Upper lobe of right lung (tissue), 1 donor: ENCODE measurements at regions not wholly inside any gene's neighbourhood (a gene's known extent, or its start where the extent isn't known, plus 50 kb on each side); places are given as distances from the start of the nearest gene placed in this dataset.
"Not testable (repeated sequence)": the region's sequence is repeated elsewhere in the genome, so short reads cannot be mapped to it uniquely, and the experiment has no call there.

Experiments used
- ATAC-seq: fragments of 200-7000 bp; cut with Tn5 transposase; one replicate; pipeline ENCODE4 v1.9.1; 2020; ENCODE audit warnings: mild to moderate bottlenecking, moderate library complexity
- DNase-seq: peaks from one replicate; pipeline ENCODE4 v3.0.0-alpha.2; 2020
- H3K27ac ChIP-seq: fragments of 200-600 bp; one replicate; pipeline ENCODE4 v1.8.0; 2022
- H3K27me3 ChIP-seq: fragments of 200-600 bp; one replicate; pipeline ENCODE4 v1.8.0; 2022; ENCODE audit warnings: mild to moderate bottlenecking
- H3K36me3 ChIP-seq: fragments of 200-600 bp; one replicate; pipeline ENCODE4 v1.8.0; 2022
- H3K4me1 ChIP-seq: fragments of 200-600 bp; one replicate; pipeline ENCODE4 v1.8.0; 2022
- H3K4me3 ChIP-seq: fragments of 200-600 bp; one replicate; pipeline ENCODE4 v1.8.0; 2022; ENCODE audit warnings: mild to moderate bottlenecking
- H3K9me3 ChIP-seq: fragments of 200-600 bp; one replicate; pipeline ENCODE4 v1.8.0; 2022
- CTCF ChIP-seq: fragments of 200-600 bp; IDR thresholded peaks from one replicate; pipeline ENCODE4 v1.8.0; 2022; ENCODE audit warnings: antibody characterized with exemption
- intact Hi-C: fragments of 100-400 bp; cut with DNase I; formaldehyde crosslinking; loops from one replicate; pipeline ENCODE4 v1.11.0; 2022
- donor health status: DM: no; HTN: yes; CAD: no; lungs with severe emphysema.

GRCh38 chr10:83516788-83517187 is 622.5 kb upstream of the GHITM start:
- Histone ChIP-seq H3K36me3 (no peaks in the 10 kb centered on the region), H3K27me3 (no peaks in the 10 kb centered on the region), H3K9me3 (no peaks in the 10 kb centered on the region), H3K4me3 (no peak overlapping the region), H3K27ac (no peak overlapping the region), H3K4me1 (no peaks in the 10 kb centered on the region)
- ATAC-seq (no peak), DNase-seq (no peak)
- TF ChIP-seq CTCF, result no peak
- intact Hi-C loops, result no loop called here

GRCh38 chr10:83517456-83517855 is 621.9 kb upstream of the GHITM start:
- no peak for ATAC-seq
- intact Hi-C loops, result no loop called here
- no peak overlapping the region for H3K4me3 ChIP-seq
- no peak overlapping the region for H3K27ac ChIP-seq
- no peak for TF ChIP-seq CTCF
- no peaks in the 10 kb centered on the region for H3K9me3 ChIP-seq
- no peaks in the 10 kb centered on the region for H3K36me3 ChIP-seq
- no peaks in the 10 kb centered on the region for H3K27me3 ChIP-seq
- no peaks in the 10 kb centered on the region for H3K4me1 ChIP-seq
- DNase-seq, result no peak

GRCh38 chr10:83518779-83519178 is 620.5 kb upstream of the GHITM start:
- H3K4me3 ChIP-seq, result no peak overlapping the region
- intact Hi-C loops, result no loop called here
- no peak for TF ChIP-seq CTCF
- H3K27ac ChIP-seq, result no peak overlapping the region
- ATAC-seq (no peak), DNase-seq (no peak)
- H3K27me3 ChIP-seq, result no peaks in the 10 kb centered on the region
- H3K4me1 ChIP-seq, result no peaks in the 10 kb centered on the region
- no peaks in the 10 kb centered on the region for H3K9me3 ChIP-seq
- H3K36me3 ChIP-seq, result no peaks in the 10 kb centered on the region

GRCh38 chr10:83520386-83520785 is 618.9 kb upstream of the GHITM start:
- H3K9me3 ChIP-seq, H3K4me1 ChIP-seq, DNase-seq, H3K4me3 ChIP-seq, H3K27me3 ChIP-seq, H3K36me3 ChIP-seq, H3K27ac ChIP-seq, ATAC-seq, intact Hi-C loops: not testable (repeated sequence)

GRCh38 chr10:83522456-83522855 is 616.9 kb upstream of the GHITM start:
- Histone ChIP-seq H3K4me1 (no peaks in the 10 kb centered on the region), H3K36me3 (no peaks in the 10 kb centered on the region)

GRCh38 chr10:83522881-83523386 is 616.4 kb upstream of the GHITM start:
- Histone ChIP-seq H3K36me3 (no peaks in the 10 kb centered on the region), H3K27me3 (no peaks in the 10 kb centered on the region), H3K27ac (no peak overlapping the region), H3K4me1 (no peaks in the 10 kb centered on the region), H3K4me3 (no peak overlapping the region), H3K9me3 (no peaks in the 10 kb centered on the region)
- no peak for DNase-seq
- no peak for TF ChIP-seq CTCF
- intact Hi-C loops, result no loop called here
- ATAC-seq, result peak; percentile 52

More at GRCh38 chr10:83522456-83522855, 616.9 kb upstream of the GHITM start:
- Histone ChIP-seq H3K4me3 (no peak overlapping the region), H3K27me3 (no peaks in the 10 kb centered on the region), H3K9me3 (no peaks in the 10 kb centered on the region), H3K27ac (no peak overlapping the region)
- no peak for TF ChIP-seq CTCF
- ATAC-seq (no peak), DNase-seq (no peak)
- intact Hi-C loops, result no loop called here
